Smooth muscle cell of the brain vasculature (primary cell): ENCODE measurements at regions not wholly inside any gene's neighbourhood (a gene's known extent, or its start where the extent isn't known, plus 50 kb on each side); places are given as distances from the start of the nearest gene placed in this dataset.

Experiments
- DNase-seq: peaks from one replicate; pipeline ENCODE4 v3.0.0-alpha.2; 2012; ENCODE audit warnings: low read depth, low spot score

- no peak for DNase-seq
These were observed 148.4 kb upstream of the PLEKHG7 start for GRCh38 chr12:92554158-92555073.

- DNase-seq: no peak
These were observed 149.4 kb upstream of the PLEKHG7 start for GRCh38 chr12:92553389-92553788.

GRCh38 chr12:92552412-92553108 lies 150.2 kb upstream of the PLEKHG7 start:
- DNase-seq: no peak

- no peak for DNase-seq
These were observed 150.9 kb upstream of the PLEKHG7 start for GRCh38 chr12:92551853-92552397.

- no peak for DNase-seq
These were observed 151.6 kb upstream of the PLEKHG7 start for GRCh38 chr12:92551210-92551609.

GRCh38 chr12:92550661-92551060 lies 152.1 kb upstream of the PLEKHG7 start:
- no peak for DNase-seq

GRCh38 chr12:92550254-92550653 lies 152.5 kb upstream of the PLEKHG7 start:
- no peak for DNase-seq

- DNase-seq: no peak
These were observed 153.3 kb upstream of the PLEKHG7 start for GRCh38 chr12:92549516-92549915.

GRCh38 chr12:92547906-92548305 lies 154.9 kb upstream of the PLEKHG7 start:
- no peak for DNase-seq

- DNase-seq: no peak
These were observed 155.4 kb upstream of the PLEKHG7 start for GRCh38 chr12:92547420-92547819.

- no peak for DNase-seq
These were observed 156.0 kb upstream of the PLEKHG7 start for GRCh38 chr12:92546635-92547348.

- DNase-seq: no peak
These were observed 156.5 kb upstream of the PLEKHG7 start for GRCh38 chr12:92546259-92546634.

GRCh38 chr12:92544322-92544721 lies 158.5 kb upstream of the PLEKHG7 start:
- no peak for DNase-seq

- no peak for DNase-seq
These were observed 158.9 kb upstream of the PLEKHG7 start for GRCh38 chr12:92543840-92544239.

- DNase-seq: no peak
These were observed 159.4 kb upstream of the PLEKHG7 start for GRCh38 chr12:92543359-92543758.

- DNase-seq: no peak
These were observed 161.1 kb upstream of the PLEKHG7 start for GRCh38 chr12:92541731-92542130.

- no peak for DNase-seq
These were observed 161.9 kb upstream of the PLEKHG7 start for GRCh38 chr12:92540782-92541423.

GRCh38 chr12:92539976-92540781 lies 162.6 kb upstream of the PLEKHG7 start:
- no peak for DNase-seq

- DNase-seq: peak; percentile 7
These were observed 163.6 kb upstream of the PLEKHG7 start for GRCh38 chr12:92539110-92539749.

GRCh38 chr12:92537290-92537960 lies 165.4 kb upstream of the PLEKHG7 start:
- no peak for DNase-seq
